Neural cell (in vitro differentiated cells): ENCODE measurements at regions not wholly inside any gene's neighbourhood (a gene's known extent, or its start where the extent isn't known, plus 50 kb on each side); places are given as distances from the start of the nearest gene placed in this dataset.
"Not testable (repeated sequence)": the region's sequence is repeated elsewhere in the genome, so short reads cannot be mapped to it uniquely, and the experiment has no call there.

Experiments used
- H2AFZ ChIP-seq: fragments of 200-600, 300-800 bp; sonication (generic), shearing (Covaris generic); 2 replicates; pipeline ENCODE4 v1.6.0; 2014; ENCODE audit warnings: low read depth, mild to moderate bottlenecking, antibody characterized with exemption, low read length, moderate library complexity
- H3F3A ChIP-seq: fragments of 200-600 bp; shearing (Covaris generic); 2 replicates; pipeline ENCODE4 v1.6.1; 2016; ENCODE audit warnings: mild to moderate bottlenecking, moderate library complexity, mixed read lengths, antibody characterized with exemption, low read length; ENCODE audit not compliant: insufficient read depth, poor library complexity, severe bottlenecking
- H3K27ac ChIP-seq: fragments of 200-600, 300-800 bp; sonication (generic), shearing (Covaris generic); 2 replicates; pipeline ENCODE4 v1.5.1; 2014; ENCODE audit warnings: mild to moderate bottlenecking, low read length, moderate library complexity
- H3K27me3 ChIP-seq: fragments of 300-800, 200-600 bp; sonication (generic), shearing (Covaris generic); 2 replicates; pipeline ENCODE4 v1.6.0; 2014; ENCODE audit warnings: mild to moderate bottlenecking, low read depth, low read length, moderate library complexity; ENCODE audit not compliant: insufficient read depth
- H3K36me3 ChIP-seq: fragments of 300-800, 200-600 bp; sonication (generic), shearing (Covaris generic); 2 replicates; pipeline ENCODE4 v1.5.1; 2014; ENCODE audit warnings: mild to moderate bottlenecking, antibody characterized with exemption, low read length, moderate library complexity; ENCODE audit not compliant: insufficient read depth
- H3K4me2 ChIP-seq: fragments of 300-800, 200-600 bp; sonication (generic), shearing (Covaris generic); 2 replicates; pipeline ENCODE4 v1.6.0; 2014; ENCODE audit warnings: mild to moderate bottlenecking, low read length
- H3K4me3 ChIP-seq: fragments of 300-800, 200-600 bp; sonication (generic), shearing (Covaris generic); 2 replicates; pipeline ENCODE4 v1.5.1; 2014; ENCODE audit warnings: mild to moderate bottlenecking, low read length, moderate library complexity
- H3K79me2 ChIP-seq: fragments of 200-600 bp; shearing (Covaris generic); replicated peaks from 2 replicates; pipeline ENCODE4 v1.6.0; 2014; ENCODE audit warnings: mild to moderate bottlenecking, low read length, moderate library complexity; ENCODE audit not compliant: insufficient read depth
- H3K9ac ChIP-seq: fragments of 300-800, 200-600 bp; sonication (generic), shearing (Covaris generic); 2 replicates; pipeline ENCODE4 v1.6.1; 2016; ENCODE audit warnings: mild to moderate bottlenecking, low read length, mixed read lengths
- H3K9me2 ChIP-seq: fragments of 200-600 bp; shearing (Covaris generic); 2 replicates; pipeline ENCODE4 v1.6.1; 2016; ENCODE audit warnings: mild to moderate bottlenecking, low read length, mixed read lengths; ENCODE audit not compliant: insufficient read depth
- H3K9me3 ChIP-seq: fragments of 200-600, 300-800 bp; sonication (generic), shearing (Covaris generic); 2 replicates; pipeline ENCODE4 v1.6.1; 2016; ENCODE audit warnings: mild to moderate bottlenecking, mixed run types, low read length, moderate library complexity, mixed read lengths
- H4K20me1 ChIP-seq: fragments of 200-600 bp; shearing (Covaris generic); 2 replicates; pipeline ENCODE4 v1.6.1; 2016; ENCODE audit warnings: mild to moderate bottlenecking, mixed run types; ENCODE audit not compliant: insufficient read depth
- CTCF ChIP-seq: fragments of 450-650 bp; IDR thresholded peaks from 2 replicates; pipeline ENCODE4 v1.5.1; 2014; ENCODE audit warnings: antibody characterized with exemption, mild to moderate bottlenecking, moderate library complexity; ENCODE audit not compliant: poor library complexity, severe bottlenecking
- EP300 ChIP-seq: fragments of 450-650 bp; conservative IDR thresholded peaks from 2 replicates; pipeline ENCODE4 v1.6.1; 2014; ENCODE audit warnings: antibody characterized with exemption, mild to moderate bottlenecking, moderate library complexity; ENCODE audit not compliant: poor library complexity, severe bottlenecking
- EZH2 ChIP-seq: fragments of 200-600, 300-800 bp; shearing (Covaris generic), sonication (generic); IDR thresholded peaks from 2 replicates; pipeline ENCODE4 v1.6.1; 2014; ENCODE audit warnings: antibody characterized with exemption, low read length, borderline replicate concordance, mild to moderate bottlenecking; ENCODE audit not compliant: insufficient read depth, poor library complexity, severe bottlenecking
- MXI1 ChIP-seq: fragments of 450-650 bp; conservative IDR thresholded peaks from 2 replicates; pipeline ENCODE4 v1.6.1; 2014; ENCODE audit warnings: antibody characterized with exemption, mild to moderate bottlenecking; ENCODE audit not compliant: poor library complexity, severe bottlenecking
- POLR2AphosphoS5 ChIP-seq: IDR thresholded peaks from 2 replicates; pipeline ENCODE4 v1.6.1; 2012
- RAD21 ChIP-seq: fragments of 450-650 bp; conservative IDR thresholded peaks from 2 replicates; pipeline ENCODE4 v1.6.1; 2014; ENCODE audit warnings: antibody characterized with exemption, mild to moderate bottlenecking, moderate library complexity
- REST ChIP-seq: IDR thresholded peaks from 2 replicates; pipeline ENCODE4 v1.6.1; 2012; ENCODE audit warnings: borderline replicate concordance
- SMC3 ChIP-seq: fragments of 450-650 bp; conservative IDR thresholded peaks from 2 replicates; pipeline ENCODE4 v1.6.1; 2014; ENCODE audit warnings: antibody characterized with exemption, mild to moderate bottlenecking, moderate library complexity; ENCODE audit not compliant: poor library complexity
- TAF1 ChIP-seq: IDR thresholded peaks from 2 replicates; pipeline ENCODE4 v1.6.1; 2012; ENCODE audit warnings: low read depth

- Histone ChIP-seq H3K79me2 (no peaks in the 10 kb centered on the region), H2AFZ (no peak overlapping the region), H3K9me3 (no peaks in the 10 kb centered on the region), H3K27ac (no peak overlapping the region), H3F3A (no peaks in the 10 kb centered on the region), H3K27me3 (no peaks in the 10 kb centered on the region), H3K4me3 (no peak overlapping the region), H3K9me2 (no peaks in the 10 kb centered on the region), H3K36me3 (no peaks in the 10 kb centered on the region), H3K4me2 (no peak overlapping the region), H4K20me1 (no peaks in the 10 kb centered on the region), H3K9ac (no peak overlapping the region)
- no peak for TF ChIP-seq CTCF
- no peak for TF ChIP-seq SMC3
- TF ChIP-seq EZH2 = no peak
- no peak for TF ChIP-seq REST
- TF ChIP-seq POLR2AphosphoS5 = no peak
- no peak for TF ChIP-seq MXI1
- TF ChIP-seq EP300 = no peak
- no peak for TF ChIP-seq TAF1
- TF ChIP-seq RAD21 = no peak
Measured at GRCh38 chr18:67451960-67452359, 64.6 kb downstream of the DSEL start.

- H3K4me2 ChIP-seq, H2AFZ ChIP-seq, H3K9me3 ChIP-seq, H3K9me2 ChIP-seq, H3K27me3 ChIP-seq, H3K4me3 ChIP-seq, H3K79me2 ChIP-seq, H3K9ac ChIP-seq, H3F3A ChIP-seq, H3K36me3 ChIP-seq, H4K20me1 ChIP-seq, H3K27ac ChIP-seq: not testable (repeated sequence)
Measured at GRCh38 chr18:67451101-67451500, 65.4 kb downstream of the DSEL start.

DNA sequence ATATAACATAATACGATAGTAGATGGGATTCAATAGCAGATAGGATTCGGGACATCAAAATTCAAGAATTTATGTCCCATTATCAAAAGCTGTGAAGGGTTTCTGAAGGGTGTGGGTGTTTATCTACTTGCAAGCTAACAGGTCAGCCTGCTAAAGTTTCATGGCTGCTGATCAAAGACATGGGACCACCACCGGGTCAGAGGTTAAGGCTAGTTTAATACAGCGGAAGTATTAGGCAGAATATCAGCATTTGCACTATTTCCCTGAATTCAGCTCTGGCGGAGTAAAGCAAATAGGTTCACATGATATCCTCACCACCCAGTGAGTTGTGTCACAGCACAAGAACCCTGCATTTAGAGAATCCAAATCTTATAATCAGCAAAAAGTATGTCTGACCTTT, 82.5 kb downstream of the DSEL start:
- TF ChIP-seq TAF1 = no peak
- H3K9me2 ChIP-seq = no peaks in the 10 kb centered on the region
- no peaks in the 10 kb centered on the region for H3K9me3 ChIP-seq
- no peak overlapping the region for H3K9ac ChIP-seq
- no peak overlapping the region for H2AFZ ChIP-seq
- H3K27me3 ChIP-seq = no peaks in the 10 kb centered on the region
- no peak overlapping the region for H3K4me2 ChIP-seq
- no peaks in the 10 kb centered on the region for H4K20me1 ChIP-seq
- H3K36me3 ChIP-seq = no peaks in the 10 kb centered on the region
- H3K4me3 ChIP-seq = no peak overlapping the region
- H3F3A ChIP-seq = no peaks in the 10 kb centered on the region
- H3K27ac ChIP-seq = no peak overlapping the region
- no peaks in the 10 kb centered on the region for H3K79me2 ChIP-seq
